Heart left ventricle (tissue), 16 donors: ENCODE measurements at regions not wholly inside any gene's neighbourhood (a gene's known extent, or its start where the extent isn't known, plus 50 kb on each side); places are given as distances from the start of the nearest gene placed in this dataset.

Source experiments
- ATAC-seq, 4 donors: fragments of 200-7000 bp; cut with Tn5 transposase; one replicate each; pipeline ENCODE4 v1.9.1; 2020 to 2022; ENCODE audit warnings: moderate library complexity in 4 of 4, mild to moderate bottlenecking in 3 of 4, moderate number of reproducible peaks in 1 of 4
- DNase-seq, 5 donors: peaks; one replicate each; pipeline ENCODE4 v3.0.0-alpha.2; 2020
- H3K27ac ChIP-seq, 12 donors: fragments of 200-600 bp; sonication (generic) in 4 of 12; one replicate each; pipeline versions ENCODE4 v1.5.0 to v1.8.0; 2016 to 2022; ENCODE audit warnings: mild to moderate bottlenecking in 2 of 12
- H3K27me3 ChIP-seq, 9 donors: fragments of 200-600 bp; sonication (generic) in 2 of 9; one replicate each; pipeline versions ENCODE4 v1.5.1 to v1.8.0; 2016 to 2022; ENCODE audit warnings: mild to moderate bottlenecking in 3 of 9
- H3K36me3 ChIP-seq, 9 donors: fragments of 200-600 bp; sonication (generic) in 2 of 9; one replicate each; pipeline versions ENCODE4 v1.5.0 to v1.8.0; 2018 to 2022; ENCODE audit warnings: mild to moderate bottlenecking in 2 of 9
- H3K4me1 ChIP-seq, 12 donors: fragments of 200-600 bp; sonication (generic) in 4 of 12; one replicate each; pipeline versions ENCODE4 v1.5.0 to v1.8.0; 2016 to 2022; ENCODE audit warnings: mild to moderate bottlenecking in 3 of 12
- H3K4me3 ChIP-seq, 12 donors: fragments of 200-600 bp; sonication (generic) in 4 of 12; one replicate each; pipeline versions ENCODE4 v1.5.0 to v1.8.0; 2017 to 2022; ENCODE audit warnings: mild to moderate bottlenecking in 9 of 12, moderate library complexity in 4 of 12
- H3K9me3 ChIP-seq, 12 donors: fragments of 200-600 bp; sonication (generic) in 4 of 12; one replicate each; pipeline versions ENCODE4 v1.5.0 to v1.8.0; 2016 to 2022; ENCODE audit warnings: mild to moderate bottlenecking in 1 of 12
- CTCF ChIP-seq, 12 donors: fragments of 200-600 bp; sonication (generic) in 4 of 12; IDR thresholded peaks; one replicate each; pipeline versions ENCODE4 v1.5.0 to v1.8.0; 2018 to 2022; ENCODE audit warnings: antibody characterized with exemption in 12 of 12, mild to moderate bottlenecking in 5 of 12
- POLR2A ChIP-seq, 2 donors: fragments of 450-650 bp; IDR thresholded peaks; one replicate each; pipeline ENCODE4 v1.6.1; 2017; ENCODE audit warnings: antibody characterized with exemption in 2 of 2, mild to moderate bottlenecking in 2 of 2, moderate library complexity in 2 of 2
- WGBS, 4 donors: extraction: QIAGEN DNeasy Blood & Tissue Kit in 2 of 4; methylation state at CpG; one replicate each; pipeline versions ENCODE4 v1.1.5 to v1.1.7; 2013 to 2018; 5-methylcytosine and 5-hydroxymethylcytosine counted together
- intact Hi-C, 10 donors: fragments of 100-400 bp; cut with DNase I; formaldehyde crosslinking; loops; one replicate each; pipeline versions ENCODE4 v1.11.1 to v1.14.2; 2022
- donor health status: ischemic (EF 13 %, LVEDD 7.1; RV severe dilation, severe dysfunction).
- donor health status: healthy with polysubstance abuse.
- donor health status: DM: no; HTN: yes; CAD: no.
- donor health status: DM: no; HTN: no; CAD: no.
- donor health status: ischemic (EF 25% LVEDD 6.9; RV normal size, moderate dysfunction).
- donor health status: ischemic (EF 25% LVEDD 5.7; RV mildly dilated, moderate dysfunction).
- donor health status: healthy.
- donor health status: DM: yes; HTN: yes; CAD: no.
- donor health status: ischemic (EF 35%, LVEDD 5.7; RV mildly dilated, moderate dysfunction).
- donor health status: nonischemic (EF 11% LVEDD 7.7; RV severe dilation, severe dysfunction).
- donor health status: DM: yes; HTN: yes; CAD: no.
- donor health status: PGD.
- donor health status: ischemic (EF 29% LVEDD 5.4; RV normal size, mild dysfunction).
- donor health status: nonischemic (EF 23%, LVEDD 6.1; RV moderate dilation, normal function).

DNA sequence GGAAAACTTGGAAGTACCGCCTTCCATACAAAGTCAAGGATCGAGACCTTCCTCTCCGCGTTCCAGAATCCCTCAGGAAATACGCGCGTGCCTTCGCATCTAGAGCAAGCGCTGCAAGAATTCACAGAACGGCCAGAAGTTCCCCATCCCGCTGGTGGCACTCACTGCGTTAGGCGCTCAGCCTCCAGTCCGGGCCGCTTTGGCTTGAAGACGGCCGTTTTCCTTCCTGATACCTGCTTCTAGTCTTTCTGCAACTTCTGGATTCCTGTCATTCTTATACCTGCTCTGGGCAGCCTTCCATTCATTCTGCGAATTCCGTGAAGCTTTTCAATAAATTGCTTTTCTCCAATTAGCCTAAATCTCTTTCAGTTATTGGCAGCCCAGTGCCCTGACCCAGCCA is 896.4 kb downstream of the TRIML1 start:
- Histone ChIP-seq H3K27ac (no peak overlapping the region), H3K27me3 (no peaks in the 10 kb centered on the region), H3K4me3 (no peak overlapping the region), H3K9me3 (no peaks in the 10 kb centered on the region), H3K4me1 (no peaks in the 10 kb centered on the region), H3K36me3 (no peaks in the 10 kb centered on the region)
- intact Hi-C loops: no loop called here
- WGBS, 4 donors: 86 to 94% (median 89%) methylated on average over 18 to 19 of the region's 19 CpGs
- DNase-seq (no peak), ATAC-seq (no peak)
- TF ChIP-seq CTCF (IDR thresholded peaks at IDR 0.05) (no peak), POLR2A (IDR thresholded peaks at IDR 0.05) (no peak)

DNA sequence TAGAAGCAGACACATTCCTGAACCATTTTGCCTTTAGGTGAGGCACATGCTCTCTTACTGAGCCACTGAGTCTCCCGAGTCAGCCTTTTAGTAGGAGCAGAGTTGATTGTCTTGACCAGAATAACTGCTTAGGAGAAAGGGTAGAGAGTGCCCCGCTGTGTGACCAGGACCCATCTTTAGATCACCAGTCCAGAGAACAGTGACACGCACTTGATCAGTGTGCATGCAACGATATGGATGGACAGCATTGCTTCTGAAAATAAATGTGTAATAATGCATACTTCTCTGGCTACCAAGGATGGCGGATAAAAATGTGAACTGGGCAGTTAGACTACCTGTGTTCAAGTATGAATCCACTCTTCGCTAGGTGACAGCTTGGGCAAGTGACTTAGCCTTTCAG is 897.7 kb downstream of the TRIML1 start:
- Histone ChIP-seq H3K36me3 (no peaks in the 10 kb centered on the region), H3K27ac (no peak overlapping the region), H3K4me1 (no peaks in the 10 kb centered on the region), H3K9me3 (no peaks in the 10 kb centered on the region), H3K4me3 (no peak overlapping the region), H3K27me3 (no peaks in the 10 kb centered on the region)
- WGBS, 4 donors: 75 to 80% (median 78%) methylated on average over 6 of the region's 6 CpGs
- TF ChIP-seq POLR2A (IDR thresholded peaks at IDR 0.05): no peak
- TF ChIP-seq CTCF (IDR thresholded peaks at IDR 0.05): no peak
- no peak for DNase-seq
- intact Hi-C loops: no loop called here
- ATAC-seq: no peak

GRCh38 chr4:189046642-189047041 is 894.0 kb upstream of the FRG1 start:
- Histone ChIP-seq H3K27ac (no peak overlapping the region), H3K4me1 (no peaks in the 10 kb centered on the region), H3K9me3 (no peaks in the 10 kb centered on the region), H3K4me3 (no peak overlapping the region), H3K27me3 (peaks cover 0 to 11% (median 0%) of the 10 kb centered on the region in 9 donors), H3K36me3 (no peaks in the 10 kb centered on the region)
- TF ChIP-seq POLR2A (IDR thresholded peaks at IDR 0.05): no peak
- no peak for TF ChIP-seq CTCF (IDR thresholded peaks at IDR 0.05)
- ATAC-seq: no peak
- intact Hi-C loops: no loop called here
- 84 to 94% (median 90%) methylated on average over 1 of the region's 1 CpG for WGBS, 4 donors
- no peak for DNase-seq

DNA sequence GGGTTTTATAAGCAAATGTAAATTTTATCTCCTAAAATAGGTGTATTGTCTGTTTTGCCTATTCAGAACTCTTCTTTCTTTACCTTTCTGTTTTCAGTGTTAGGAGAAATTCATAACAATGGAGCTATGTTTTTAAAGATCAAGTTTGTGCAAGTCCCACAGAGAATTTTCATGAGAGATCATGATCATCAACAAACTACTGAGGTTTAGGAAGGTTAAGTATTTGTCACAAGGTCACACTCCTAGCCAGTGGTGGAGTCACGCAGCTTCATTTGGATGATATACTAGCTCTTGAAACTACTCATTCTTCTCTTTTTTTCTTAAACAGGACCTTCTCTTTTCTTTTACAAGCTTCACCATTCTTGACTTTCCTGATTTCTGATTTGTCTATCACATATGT is 892.6 kb upstream of the FRG1 start:
- Histone ChIP-seq H3K27me3 (peaks cover 0 to 11% (median 0%) of the 10 kb centered on the region in 9 donors), H3K4me3 (no peak overlapping the region), H3K4me1 (no peaks in the 10 kb centered on the region), H3K9me3 (no peaks in the 10 kb centered on the region), H3K36me3 (no peaks in the 10 kb centered on the region), H3K27ac (no peak overlapping the region)
- intact Hi-C loops: no loop called here
- no peak for ATAC-seq
- TF ChIP-seq CTCF (IDR thresholded peaks at IDR 0.05) (no peak), POLR2A (IDR thresholded peaks at IDR 0.05) (no peak)
- WGBS, 4 donors: 80 to 90% (median 88%) methylated on average over 1 of the region's 1 CpG
- DNase-seq: no peak
